ENCODE measurements at regions not wholly inside any gene's neighbourhood (a gene's known extent, or its start where the extent isn't known, plus 50 kb on each side); places are given as distances from the start of the nearest gene placed in this dataset.
A peak's percentile ranks its signal among the peaks of the same experiment; 100 is the strongest.

DNA sequence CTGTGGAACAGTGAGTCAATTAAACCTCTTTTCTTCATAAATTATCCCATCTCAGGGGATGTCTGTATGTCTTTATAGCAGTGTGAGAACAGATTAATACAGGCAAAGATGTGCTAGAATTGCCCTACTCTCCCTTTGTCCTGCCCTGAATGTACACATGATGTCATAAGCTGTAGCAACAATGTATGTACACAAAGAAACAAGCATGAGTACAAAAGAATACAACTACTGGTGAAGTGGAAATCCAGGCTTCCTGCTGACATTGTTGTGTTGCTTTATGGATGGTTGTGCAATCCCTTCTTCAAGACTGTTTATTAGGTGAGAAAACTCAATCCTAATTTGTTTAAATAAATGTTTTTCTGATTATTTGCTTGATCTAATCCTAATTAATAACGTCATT, 446.6 kb downstream of the DSC3 start:
- H4K5ac ChIP-seq (ENCODE audit: insufficient read length, low read depth, low read length) = no peak overlapping the region
- H3K4ac ChIP-seq (replicated peaks; ENCODE audit: insufficient read length, low read depth, low read length) = no peak overlapping the region
- H2BK15ac ChIP-seq (ENCODE audit: low read length) = no peak overlapping the region
- no peaks in the 10 kb centered on the region for H3K27me3 ChIP-seq (replicated peaks in 1 of 4; ENCODE audit: control insufficient read depth in 3 of 4, extremely low read depth in 1 of 4, insufficient read depth in 3 of 4, low read length in 3 of 4)
- H3K23ac ChIP-seq (ENCODE audit: insufficient read length) = no peak overlapping the region
- no peaks in the 10 kb centered on the region for H3K9me3 ChIP-seq (ENCODE audit: insufficient read depth in 2 of 2, low read depth in 1 of 2, low read length in 1 of 2)
- H3K56ac ChIP-seq (replicated peaks; ENCODE audit: insufficient read length, low read depth, low read length) = no peak overlapping the region
- no peak overlapping the region for H2BK5ac ChIP-seq (ENCODE audit: low read depth, low read length)
- H3K79me2 ChIP-seq (ENCODE audit: control insufficient read depth in 1 of 2, insufficient read depth in 2 of 2, low read length in 2 of 2) = no peaks in the 10 kb centered on the region
- H4K20me1 ChIP-seq (replicated peaks in 1 of 2; ENCODE audit: control insufficient read depth in 1 of 2, insufficient read depth in 2 of 2, low read length in 2 of 2) = no peaks in the 10 kb centered on the region
- no peak overlapping the region for H4K91ac ChIP-seq (replicated peaks; ENCODE audit: insufficient read length, low read length)
- no peak overlapping the region for H3K4me2 ChIP-seq (ENCODE audit: insufficient read depth in 1 of 2, low read depth in 2 of 2, low read length in 2 of 2)
- no peak overlapping the region; the same call in 1 of the 2 replicates for H2BK12ac ChIP-seq (ENCODE audit: low read depth, low read length)
- H3K36me3 ChIP-seq (ENCODE audit: control insufficient read depth in 2 of 4, insufficient read depth in 4 of 4, low read length in 3 of 4) = no peaks in the 10 kb centered on the region
- H2BK20ac ChIP-seq (ENCODE audit: low read length) = no peak overlapping the region
- no peak overlapping the region for H3K4me3 ChIP-seq (ENCODE audit: extremely low read depth in 1 of 4, insufficient read depth in 2 of 4, low read depth in 3 of 4, low read length in 4 of 4)
- no peaks in the 10 kb centered on the region for H3K79me1 ChIP-seq (ENCODE audit: low read depth, low read length)
- CTCF ChIA-PET (ENCODE audit: partially characterized antibody) = no interaction called here
- FAIRE-seq (no peak), DNase-seq (ENCODE audit: low read depth in 1 of 2, low spot score in 2 of 2) (no peak)
- H4K8ac ChIP-seq (ENCODE audit: extremely low read depth, insufficient read depth, low read length) = no peak overlapping the region
- no peak overlapping the region for H3K14ac ChIP-seq (ENCODE audit: insufficient read length)
- no peaks in the 10 kb centered on the region; the same call in 1 of the 2 replicates for H3K23me2 ChIP-seq (ENCODE audit: low read depth, low read length)
- no peak overlapping the region for H2AK5ac ChIP-seq (ENCODE audit: low read depth, low read length)
- H3K18ac ChIP-seq (ENCODE audit: extremely low read depth, low read length) = no peak overlapping the region
- H3K9ac ChIP-seq (replicated peaks in 1 of 4; ENCODE audit: extremely low read depth in 1 of 4, low read depth in 3 of 4, low read length in 3 of 4) = no peak overlapping the region
- POLR2A ChIA-PET (ENCODE audit: partially characterized antibody) = no interaction called here
- H2BK120ac ChIP-seq (replicated peaks; ENCODE audit: low read depth, low read length) = no peak overlapping the region
- H3K27ac ChIP-seq (ENCODE audit: low read depth, low read length) = no peak overlapping the region
- peaks cover 0 to 6% (median 0%) of the 10 kb centered on the region in 4 experiments; a peak in 1 of 7 replicates for H3K4me1 ChIP-seq (replicated peaks in 1 of 4; ENCODE audit: control insufficient read depth in 3 of 4, insufficient read depth in 4 of 4, low read length in 3 of 4)
- WGBS, 2 experiments (ENCODE audit: extremely low coverage in 1 of 2, insufficient coverage in 1 of 2, insufficient read length in 1 of 2, insufficient replicate concordance in 2 of 2, low coverage in 1 of 2, low lambda C conversion rate in 2 of 2, missing lambda C conversion rate in 1 of 2) = 95% methylated on average over 1 of the region's 1 CpG; no CpG with 5 or more reads in 1 of the 2 experiments
- peak overlapping the region; percentile 89; the same call in 1 of the 2 replicates for H2AFZ ChIP-seq (ENCODE audit: low read length)
- TF ChIP-seq, protein P1, sequence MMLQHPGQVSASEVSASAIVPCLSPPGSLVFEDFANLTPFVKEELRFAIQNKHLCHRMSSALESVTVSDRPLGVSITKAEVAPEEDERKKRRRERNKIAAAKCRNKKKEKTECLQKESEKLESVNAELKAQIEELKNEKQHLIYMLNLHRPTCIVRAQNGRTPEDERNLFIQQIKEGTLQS (IDR thresholded peaks at IDR 0.05; ENCODE audit: insufficient read depth, low read depth, low read length) = no peak
- no peak for TF ChIP-seq KDM1A (IDR thresholded peaks at IDR 0.05; ENCODE audit: borderline replicate concordance, low read length)
- no peak for TF ChIP-seq CHD2 (IDR thresholded peaks at IDR 0.05; ENCODE audit: low read length)
- no peak for TF ChIP-seq HDAC6 (IDR thresholded peaks at IDR 0.05; ENCODE audit: low read depth, low read length)
- no peak for TF ChIP-seq RXRA (IDR thresholded peaks at IDR 0.05; ENCODE audit: insufficient read depth, low read depth, low read length)
- TF ChIP-seq CREB1 (IDR thresholded peaks at IDR 0.05) = no peak
- TF ChIP-seq, protein P2, sequence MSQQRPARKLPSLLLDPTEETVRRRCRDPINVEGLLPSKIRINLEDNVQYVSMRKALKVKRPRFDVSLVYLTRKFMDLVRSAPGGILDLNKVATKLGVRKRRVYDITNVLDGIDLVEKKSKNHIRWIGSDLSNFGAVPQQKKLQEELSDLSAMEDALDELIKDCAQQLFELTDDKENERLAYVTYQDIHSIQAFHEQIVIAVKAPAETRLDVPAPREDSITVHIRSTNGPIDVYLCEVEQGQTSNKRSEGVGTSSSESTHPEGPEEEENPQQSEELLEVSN (IDR thresholded peaks at IDR 0.05) = no peak
- no peak for TF ChIP-seq RFX5 (IDR thresholded peaks at IDR 0.05; ENCODE audit: borderline replicate concordance, low read depth, low read length)
- no peak for TF ChIP-seq TEAD4 (IDR thresholded peaks at IDR 0.05; ENCODE audit: low read depth, low read length)
- no peak for TF ChIP-seq MAFK (IDR thresholded peaks at IDR 0.05; ENCODE audit: low read depth, low read length)
- TF ChIP-seq YY1 (IDR thresholded peaks at IDR 0.05; ENCODE audit: low read depth, low read length) = no peak
- no peak for TF ChIP-seq CHD1 (IDR thresholded peaks at IDR 0.05; ENCODE audit: low read depth, low read length)
- TF ChIP-seq JUND (IDR thresholded peaks at IDR 0.05; ENCODE audit: low read length) = no peak
